Posterior cingulate gyrus (tissue), 11 donors: ENCODE measurements at regions not wholly inside any gene's neighbourhood (a gene's known extent, or its start where the extent isn't known, plus 50 kb on each side); places are given as distances from the start of the nearest gene placed in this dataset.

Source experiments
- DNase-seq, 10 donors: peaks; one replicate each; pipeline versions ENCODE4 v3.0.0 to v3.0.0-alpha.2; 2020 to 2021; ENCODE audit warnings: mixed read lengths in 3 of 10
- intact Hi-C: fragments of 100-400 bp; cut with DNase I; formaldehyde crosslinking; loops from one replicate; pipeline ENCODE4 v1.15.1; 2023

GRCh38 chr9:81532251-81532650, 157.1 kb downstream of the TLE1 start:
- no peak for DNase-seq
- intact Hi-C loops = no loop called here

GRCh38 chr9:81531511-81531910, 157.8 kb downstream of the TLE1 start:
- no peak for DNase-seq
- intact Hi-C loops = no loop called here

GRCh38 chr9:81530846-81531245, 158.5 kb downstream of the TLE1 start:
- intact Hi-C loops = no loop called here
- no peak for DNase-seq

GRCh38 chr9:81530310-81530810, 159.0 kb downstream of the TLE1 start:
- no peak for DNase-seq
- intact Hi-C loops = no loop called here

DNA sequence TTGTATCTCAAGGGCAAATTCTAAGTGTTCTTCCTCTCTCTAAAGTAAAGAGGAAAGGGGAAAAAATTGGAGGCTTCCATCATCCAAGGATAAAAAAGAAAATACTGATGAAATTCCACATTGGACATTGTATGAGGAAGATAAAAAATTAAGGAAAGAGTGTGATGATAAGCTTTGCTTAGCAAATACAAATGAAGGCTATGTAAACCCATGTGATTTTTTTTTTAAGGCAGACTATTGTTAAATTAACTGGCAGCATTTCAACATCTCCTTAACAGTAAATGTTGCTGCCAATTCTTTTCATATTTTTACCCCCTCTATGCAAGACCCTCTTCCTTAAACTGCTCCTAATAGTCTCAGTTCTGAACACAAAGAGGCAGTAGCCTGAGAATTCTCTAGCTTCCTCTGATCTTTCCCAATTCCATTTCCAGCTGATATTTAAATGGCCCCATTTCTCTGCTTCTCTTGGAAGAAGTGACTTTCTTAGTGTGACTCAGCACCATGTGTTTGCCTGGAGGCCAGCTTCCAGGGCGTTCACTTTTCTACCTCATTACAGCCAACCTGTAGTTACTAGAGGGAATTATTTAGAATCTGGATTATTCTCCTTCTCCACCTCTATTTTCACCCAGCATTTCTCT, 159.7 kb downstream of the TLE1 start:
- DNase-seq = no peak
- intact Hi-C loops = loop anchor here (10.0 kb wide), 1 partner anchor 315 kb away; no protein-coding TSS in a partner anchor

- intact Hi-C loops = loop anchor here (10.0 kb wide), 1 partner anchor 318 kb away; no protein-coding TSS in a partner anchor
- DNase-seq = no peak
Measured at GRCh38 chr9:81526587-81526986, 162.8 kb downstream of the TLE1 start.

GRCh38 chr9:81522716-81523551, 166.4 kb downstream of the TLE1 start:
- intact Hi-C loops = loop anchor here (5.0 to 10.0 kb wide), 2 partner anchors 322 to 1439 kb away; no protein-coding TSS in a partner anchor
- no peak for DNase-seq

DNA sequence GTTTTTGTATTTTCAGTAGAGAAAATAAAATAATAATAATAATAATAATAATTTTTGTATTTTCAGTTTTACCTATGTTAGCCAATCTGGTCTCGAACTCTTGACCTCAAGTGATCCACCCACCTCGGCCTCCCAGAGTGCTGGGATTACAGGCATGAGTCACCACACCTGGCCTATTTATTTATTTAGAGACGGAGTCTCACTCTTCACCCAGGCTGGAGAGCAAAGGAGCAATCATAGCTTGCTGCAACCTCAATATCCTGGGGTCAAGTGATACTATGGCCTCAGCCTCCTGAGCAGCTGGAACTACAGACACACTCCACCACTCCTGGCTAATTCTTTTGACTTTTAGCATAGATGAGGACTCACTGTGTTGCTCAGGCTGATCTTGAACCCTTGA, 167.5 kb downstream of the TLE1 start:
- no peak for DNase-seq
- intact Hi-C loops = loop anchor here (5.0 to 10.0 kb wide), 2 partner anchors 323 to 1440 kb away; no protein-coding TSS in a partner anchor

DNA sequence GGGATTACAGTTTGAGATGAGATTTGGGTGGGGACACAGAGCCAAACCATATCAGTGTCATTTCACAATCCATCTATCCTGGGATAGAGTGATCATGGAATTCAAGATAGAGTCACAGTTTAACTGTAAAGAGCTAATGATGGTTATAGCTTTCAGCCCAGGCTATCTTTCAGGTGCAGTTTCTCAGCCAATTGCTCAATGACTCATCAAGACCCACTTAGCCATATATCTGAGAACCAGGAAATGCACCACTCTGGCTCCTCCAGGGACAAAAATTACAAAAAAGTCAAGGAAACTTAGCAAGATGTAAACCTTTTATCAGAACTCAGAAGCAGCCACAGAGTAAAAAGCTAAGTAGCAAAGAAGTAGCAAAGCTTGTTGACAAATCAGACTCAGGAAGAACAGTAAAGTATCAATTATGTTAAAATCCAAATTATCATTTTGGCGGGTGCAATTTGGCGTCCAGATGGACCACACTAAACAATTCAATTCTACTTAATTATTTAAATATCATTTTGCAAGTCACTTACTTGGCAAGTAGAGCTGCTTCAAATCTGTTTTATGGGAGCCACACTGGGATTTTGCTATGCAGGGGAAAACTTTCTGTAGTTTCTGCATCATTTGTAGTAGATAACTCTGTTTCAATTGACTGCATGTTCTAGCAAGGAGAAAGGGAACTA, 169.4 kb downstream of the TLE1 start:
- intact Hi-C loops = loop anchor here (5.0 to 10.0 kb wide), 2 partner anchors 325 to 1442 kb away; no protein-coding TSS in a partner anchor
- DNase-seq = no peak

DNA sequence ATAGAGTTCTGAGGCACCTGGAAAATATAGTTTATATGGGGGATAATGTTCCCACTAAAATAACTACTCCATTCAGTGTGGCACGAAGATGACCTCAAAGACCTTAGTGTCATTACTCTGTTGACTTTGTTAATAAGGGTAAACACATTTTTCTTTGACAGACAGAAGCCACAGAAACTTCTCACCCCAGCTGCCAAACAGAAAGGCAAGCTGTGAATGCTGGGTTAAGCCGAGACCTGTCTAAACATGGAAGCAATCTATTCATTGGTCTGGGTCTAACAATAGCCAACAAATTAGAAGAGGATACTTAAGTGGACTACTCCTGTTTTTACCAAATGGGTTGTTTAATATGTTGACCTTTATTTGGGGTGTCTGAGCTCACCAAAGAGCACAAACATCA, 171.4 kb downstream of the TLE1 start:
- DNase-seq = no peak
- intact Hi-C loops = no loop called here

- intact Hi-C loops = no loop called here
Measured at GRCh38 chr9:81513059-81513458, 176.3 kb downstream of the TLE1 start.

GRCh38 chr9:81512641-81513040, 176.7 kb downstream of the TLE1 start:
- intact Hi-C loops = no loop called here
- no peak for DNase-seq

More at GRCh38 chr9:81513059-81513458, 176.3 kb downstream of the TLE1 start:
- no peak for DNase-seq

DNA sequence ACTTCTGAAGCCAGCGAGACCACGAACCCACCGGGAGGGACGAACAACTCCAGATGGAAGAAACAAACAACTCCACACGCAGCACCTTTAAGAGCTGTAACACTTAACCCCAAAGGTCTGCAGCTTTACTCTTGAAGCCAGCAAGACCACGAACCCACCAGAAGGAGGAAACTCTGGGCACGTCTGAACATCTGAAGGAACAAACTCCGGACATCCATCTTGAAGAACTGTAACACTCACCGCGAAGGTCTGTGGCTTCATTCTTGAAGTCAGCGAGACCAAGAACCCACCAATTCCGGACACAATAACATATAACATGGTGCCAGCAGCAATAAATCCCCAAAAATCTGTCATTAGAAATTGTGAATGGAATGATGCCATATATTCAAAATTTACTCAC, 180.9 kb downstream of the TLE1 start:
- DNase-seq = no peak
- intact Hi-C loops = no loop called here

GRCh38 chr9:81506941-81507864, 182.1 kb downstream of the TLE1 start:
- peak in 1 of 10 donors; percentile 77 for DNase-seq
- intact Hi-C loops = no loop called here

DNA sequence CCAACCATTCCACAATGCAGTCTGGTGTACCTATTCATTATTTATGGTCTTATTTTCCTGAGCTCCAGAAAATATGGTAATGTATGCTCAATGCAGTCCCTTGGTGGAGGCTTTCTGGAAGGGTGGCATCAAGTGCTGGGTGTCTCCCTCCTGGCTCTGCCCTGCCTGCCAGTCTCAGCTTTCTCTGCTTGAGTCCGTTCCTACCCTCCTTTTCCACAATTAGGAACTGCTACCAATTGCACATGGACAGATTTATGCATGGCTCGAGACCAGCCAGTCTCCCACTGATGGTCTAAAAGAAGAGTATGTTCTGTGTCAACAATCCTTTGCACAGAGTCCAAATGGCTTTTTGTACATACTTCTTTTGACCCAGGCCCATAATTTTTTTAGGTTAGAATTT, 189.8 kb downstream of the TLE1 start:
- intact Hi-C loops = no loop called here
- DNase-seq = peak in 1 of 10 donors; percentile 70

DNA sequence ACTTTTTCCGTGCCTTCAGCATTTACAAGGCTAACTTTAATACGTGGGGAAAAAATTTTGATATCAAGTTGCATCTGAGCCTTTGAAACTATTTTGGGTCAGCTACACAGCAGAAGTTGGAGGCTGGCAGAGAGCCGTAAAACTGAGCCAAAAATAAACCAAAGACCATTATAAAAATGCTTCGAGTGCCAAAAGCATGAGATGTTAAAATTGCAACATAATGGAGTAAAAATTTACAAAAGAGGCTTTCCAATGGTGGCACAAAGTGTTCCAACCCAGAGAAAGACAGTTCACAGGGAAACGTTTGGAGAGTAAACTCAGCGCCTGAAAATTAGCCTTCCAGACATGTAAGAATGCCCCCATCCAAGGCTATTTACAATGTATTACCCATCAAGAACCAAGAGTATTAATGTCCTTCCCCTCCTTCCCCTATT, 190.3 kb downstream of the TLE1 start:
- no peak for DNase-seq
- intact Hi-C loops = no loop called here

- no peak for DNase-seq
- intact Hi-C loops = no loop called here
Measured at GRCh38 chr9:81498576-81498975, 190.8 kb downstream of the TLE1 start.

- intact Hi-C loops = no loop called here
- no peak for DNase-seq
Measured at GRCh38 chr9:81497091-81497490, 192.3 kb downstream of the TLE1 start.

GRCh38 chr9:81492710-81493447, 196.5 kb downstream of the TLE1 start:
- intact Hi-C loops = no loop called here
- no peak for DNase-seq
